PC-9 (cell line): ENCODE measurements at regions not wholly inside any gene's neighbourhood (a gene's known extent, or its start where the extent isn't known, plus 50 kb on each side); places are given as distances from the start of the nearest gene placed in this dataset.

Experiments used
- BruUV-seq: library from RNA; stranded (reverse); fragments of 400-500 nt; replicated peaks from 2 replicates; lab custom pipeline; 2021; lab: Mats Ljungman, UMichigan
- CTCF ChIA-PET: fragments of 300-600 bp; sonication (Branson Sonifier 250); formaldehyde crosslinking; loops from one replicate; lab custom pipeline; 2022; ENCODE audit warnings: antibody characterized with exemption; lab: Charles Lee
- POLR2A ChIA-PET: fragments of 300-600 bp; sonication (Branson Sonifier 250); formaldehyde crosslinking; loops from one replicate; lab custom pipeline; 2022; ENCODE audit warnings: antibody characterized with exemption; ENCODE audit not compliant: unreplicated experiment; lab: Charles Lee
- DNase-seq, 2 experiments: peaks; one replicate each; pipeline versions ENCODE4 v3.0.0 to v3.0.0-alpha.2; 2015 to 2022; ENCODE audit warnings: mixed read lengths in 1 of 2
- H2AFZ ChIP-seq: fragments of 200-600 bp; sonication (generic); 2 replicates; pipeline ENCODE4 v1.8.1; 2017; ENCODE audit warnings: antibody characterized with exemption
- H3F3A ChIP-seq: fragments of 200-600 bp; sonication (generic); 2 replicates; pipeline ENCODE4 v1.8.1; 2017; ENCODE audit warnings: antibody characterized with exemption, mild to moderate bottlenecking, low read depth; ENCODE audit not compliant: insufficient read depth
- H3K27ac ChIP-seq: fragments of 200-600 bp; sonication (generic); 2 replicates; pipeline ENCODE4 v1.6.1; 2016; ENCODE audit warnings: mixed run types
- H3K27me3 ChIP-seq: fragments of 200-600 bp; sonication (generic); 2 replicates; pipeline ENCODE4 v1.6.1; 2016; ENCODE audit warnings: low read depth, mixed run types; ENCODE audit not compliant: insufficient read depth
- H3K36me3 ChIP-seq: fragments of 200-600 bp; sonication (generic); 2 replicates; pipeline ENCODE4 v1.6.1; 2016; ENCODE audit warnings: low read depth, mixed run types
- H3K4me1 ChIP-seq: fragments of 200-600 bp; sonication (generic); replicated peaks from 2 replicates; pipeline ENCODE4 v1.6.1; 2016; ENCODE audit warnings: mixed run types; ENCODE audit not compliant: insufficient read depth
- H3K4me2 ChIP-seq: fragments of 200-600 bp; sonication (generic); 2 replicates; pipeline ENCODE4 v1.6.1; 2017; ENCODE audit warnings: mixed run types
- H3K4me3 ChIP-seq: fragments of 200-600 bp; sonication (generic); 2 replicates; pipeline ENCODE4 v1.6.1; 2016; ENCODE audit warnings: mixed run types
- H3K79me2 ChIP-seq: fragments of 200-600 bp; sonication (generic); 2 replicates; pipeline ENCODE4 v1.6.1; 2017; ENCODE audit warnings: low read depth, mixed run types
- H3K9me2 ChIP-seq: fragments of 200-600 bp; sonication (generic); 2 replicates; pipeline ENCODE4 v1.8.1; 2017; ENCODE audit warnings: mild to moderate bottlenecking; ENCODE audit not compliant: insufficient read depth
- H3K9me3 ChIP-seq: fragments of 200-600 bp; sonication (generic); 2 replicates; pipeline ENCODE4 v1.8.1; 2016; ENCODE audit warnings: low read depth; ENCODE audit not compliant: insufficient read depth
- H4K20me1 ChIP-seq: fragments of 200-600 bp; sonication (generic); 2 replicates; pipeline ENCODE4 v1.8.1; 2017; ENCODE audit not compliant: insufficient read depth
- CTCF ChIP-seq: fragments of 200-600 bp; sonication (generic); conservative IDR thresholded peaks from 2 replicates; pipeline ENCODE4 v1.6.1; 2017; ENCODE audit warnings: mixed run types, antibody characterized with exemption, mild to moderate bottlenecking, moderate library complexity
- EZH2 ChIP-seq: fragments of 200-600 bp; sonication (generic); IDR thresholded peaks from 2 replicates; pipeline ENCODE4 v1.8.0; 2017; ENCODE audit warnings: antibody characterized with exemption, low read depth
- intact Hi-C: fragments of 100-400 bp; cut with micrococcal nuclease; formaldehyde crosslinking; loops from one replicate; pipeline ENCODE4 v1.10.0; 2022; ENCODE audit not compliant: unreplicated experiment

DNA sequence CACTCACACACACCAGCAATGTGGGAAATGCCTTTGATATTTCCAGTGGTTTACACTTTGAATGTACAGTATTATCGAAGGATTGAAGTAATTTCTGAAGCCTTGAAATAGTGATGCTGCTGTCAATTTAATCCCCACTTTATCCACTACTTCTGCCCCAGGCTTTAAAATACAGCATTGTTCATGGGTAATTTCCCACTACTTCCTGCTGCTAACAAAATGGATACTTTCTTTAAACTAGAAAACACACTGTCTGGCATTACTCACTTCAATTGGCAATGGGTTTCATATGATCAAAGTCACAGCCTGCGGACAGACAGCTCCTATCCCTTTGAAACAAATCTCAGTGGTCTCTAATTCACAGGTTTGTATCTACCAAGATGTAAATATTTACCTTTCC lies 292.2 kb downstream of the CDH11 start:
- intact Hi-C loops, result no loop called here
- Histone ChIP-seq H3K79me2 (no peaks in the 10 kb centered on the region), H3K27ac (no peak overlapping the region), H3K9me2 (no peaks in the 10 kb centered on the region), H3K36me3 (no peaks in the 10 kb centered on the region), H4K20me1 (no peaks in the 10 kb centered on the region), H3K9me3 (no peaks in the 10 kb centered on the region), H3F3A (no peaks in the 10 kb centered on the region), H2AFZ (no peak overlapping the region), H3K4me3 (no peak overlapping the region), H3K4me2 (no peak overlapping the region), H3K27me3 (no peaks in the 10 kb centered on the region), H3K4me1 (no peaks in the 10 kb centered on the region)
- ChIA-PET POLR2A (no interaction called here), CTCF (no interaction called here)
- no TSS peak for BruUV-seq
- no peak for DNase-seq
- no peak for TF ChIP-seq EZH2
- no peak for TF ChIP-seq CTCF

DNA sequence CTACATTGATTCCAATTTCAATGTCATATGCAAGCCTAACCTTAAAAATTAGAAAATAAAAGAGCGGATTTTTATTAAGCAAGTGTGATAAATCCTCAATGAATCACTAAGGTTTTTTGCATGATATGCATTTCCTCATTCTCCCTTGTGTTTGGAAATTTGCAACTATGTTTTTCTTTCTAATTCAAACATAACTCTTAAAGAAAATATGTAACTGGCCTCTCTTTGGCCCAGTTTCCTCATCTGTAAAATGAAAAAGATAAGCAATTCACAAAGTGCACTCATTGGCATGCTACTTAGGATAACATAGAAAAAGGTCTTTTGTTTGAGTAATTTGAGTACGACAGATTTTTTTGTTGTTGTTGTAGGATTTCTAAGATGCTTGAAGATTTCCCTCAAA lies 295.5 kb downstream of the CDH11 start:
- DNase-seq, result no peak
- no peaks in the 10 kb centered on the region for H3K9me3 ChIP-seq
- TF ChIP-seq CTCF (no peak), EZH2 (no peak)
- H3K79me2 ChIP-seq, result no peaks in the 10 kb centered on the region
- CTCF ChIA-PET, result no interaction called here
- H4K20me1 ChIP-seq, result no peaks in the 10 kb centered on the region
- no peak overlapping the region for H2AFZ ChIP-seq
- POLR2A ChIA-PET, result no interaction called here
- H3F3A ChIP-seq, result no peaks in the 10 kb centered on the region
- no peak overlapping the region for H3K4me3 ChIP-seq
- intact Hi-C loops, result no loop called here
- no TSS peak for BruUV-seq
- H3K4me1 ChIP-seq, result no peaks in the 10 kb centered on the region
- no peak overlapping the region for H3K27ac ChIP-seq
- no peak overlapping the region for H3K4me2 ChIP-seq
- no peaks in the 10 kb centered on the region for H3K36me3 ChIP-seq
- H3K9me2 ChIP-seq, result no peaks in the 10 kb centered on the region
- H3K27me3 ChIP-seq, result no peaks in the 10 kb centered on the region

DNA sequence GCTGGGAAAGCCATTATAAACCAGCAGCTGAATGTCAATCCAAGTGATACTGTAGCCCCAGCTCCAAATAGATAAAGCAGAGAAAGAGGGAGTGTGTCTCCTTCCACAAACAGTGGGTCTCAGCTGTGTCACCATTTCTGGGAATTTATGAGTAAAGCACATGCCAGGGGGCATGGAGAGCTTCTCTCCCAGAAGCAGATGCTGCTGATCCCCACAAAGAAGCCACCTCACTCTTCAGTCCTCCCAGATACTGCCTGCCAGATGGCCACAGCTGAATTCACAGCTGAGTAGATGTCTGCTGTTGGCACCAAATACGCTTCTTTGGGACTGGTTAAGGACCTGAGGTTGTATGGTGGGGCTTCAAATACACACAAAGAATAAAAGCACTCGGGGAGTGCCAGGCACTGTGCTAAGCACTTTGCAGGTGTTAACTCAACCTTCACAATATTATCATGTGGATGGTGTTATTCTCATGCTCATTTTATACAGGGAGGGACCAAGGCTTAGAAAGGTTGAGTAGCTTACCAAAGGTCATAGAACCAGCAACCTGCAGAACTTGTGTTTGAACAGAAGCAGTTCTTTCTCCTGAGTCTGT lies 298.3 kb downstream of the CDH11 start:
- Histone ChIP-seq H3K4me3 (no peak overlapping the region), H3K79me2 (no peaks in the 10 kb centered on the region), H3F3A (no peaks in the 10 kb centered on the region), H3K4me1 (no peaks in the 10 kb centered on the region), H4K20me1 (no peaks in the 10 kb centered on the region), H3K4me2 (no peak overlapping the region), H2AFZ (no peak overlapping the region), H3K9me3 (no peaks in the 10 kb centered on the region), H3K9me2 (no peaks in the 10 kb centered on the region), H3K27ac (no peak overlapping the region), H3K36me3 (no peaks in the 10 kb centered on the region), H3K27me3 (no peaks in the 10 kb centered on the region)
- CTCF ChIA-PET, result no interaction called here
- DNase-seq, result no peak
- no TSS peak for BruUV-seq
- intact Hi-C loops, result no loop called here
- no peak for TF ChIP-seq EZH2
- no peak for TF ChIP-seq CTCF
- POLR2A ChIA-PET, result no interaction called here
